SH-SY5Y (cell line): ENCODE measurements at regions not wholly inside any gene's neighbourhood (a gene's known extent, or its start where the extent isn't known, plus 50 kb on each side); places are given as distances from the start of the nearest gene placed in this dataset.

Source experiments
- GATA2 ChIP-seq: IDR thresholded peaks from 2 replicates; pipeline ENCODE4 v1.6.1; 2011; ENCODE audit warnings: mild to moderate bottlenecking, low read depth, low read length
- GATA3 ChIP-seq: IDR thresholded peaks from 2 replicates; pipeline ENCODE4 v1.6.1; 2011; ENCODE audit warnings: low read depth, mild to moderate bottlenecking, low read length, moderate library complexity

- TF ChIP-seq GATA2 (no peak), GATA3 (no peak)
Observed at GRCh38 chr1:53398091-53398490, 61.1 kb upstream of the DMRTB1 start.
